ENCODE measurements at regions not wholly inside any gene's neighbourhood (a gene's known extent, or its start where the extent isn't known, plus 50 kb on each side); places are given as distances from the start of the nearest gene placed in this dataset.

- TF ChIP-seq POLR2A (IDR thresholded peaks at IDR 0.05) (no peak), CTCF (IDR thresholded peaks at IDR 0.05) (no peak)
Measured at GRCh38 chr15:36185438-36185837, 394.0 kb upstream of the CDIN1 start.
